Immature natural killer cell (primary cell): ENCODE measurements at regions not wholly inside any gene's neighbourhood (a gene's known extent, or its start where the extent isn't known, plus 50 kb on each side); places are given as distances from the start of the nearest gene placed in this dataset.
A peak's percentile ranks its signal among the peaks of the same experiment; 100 is the strongest.
"Not testable (repeated sequence)": the region's sequence is repeated elsewhere in the genome, so short reads cannot be mapped to it uniquely, and the experiment has no call there.

Source experiments
- DNase-seq, 3 donors: peaks; one replicate each; pipeline ENCODE4 v3.0.0; 2022; ENCODE audit warnings: mixed read lengths in 1 of 3
- H3K27ac Mint-ChIP-seq, 6 donors: one replicate each; pipeline ENCODE4 v1.8.0; 2020; ENCODE audit warnings: mixed read lengths in 6 of 6, mild to moderate bottlenecking in 5 of 6, inconsistent platforms in 4 of 6, moderate library complexity in 3 of 6
- H3K27me3 Mint-ChIP-seq, 3 donors: one replicate each; pipeline ENCODE4 v1.8.0; 2020 to 2021; ENCODE audit warnings: low read depth in 3 of 3, mild to moderate bottlenecking in 3 of 3, mixed read lengths in 3 of 3, moderate library complexity in 3 of 3, inconsistent platforms in 1 of 3
- H3K36me3 Mint-ChIP-seq, 3 donors: one replicate each; pipeline ENCODE4 v1.8.0; 2020; ENCODE audit warnings: mixed read lengths in 3 of 3, inconsistent platforms in 2 of 3, mild to moderate bottlenecking in 2 of 3
- H3K4me1 Mint-ChIP-seq, 2 donors: one replicate each; pipeline ENCODE4 v1.8.0; 2020; ENCODE audit warnings: inconsistent platforms in 2 of 2, mild to moderate bottlenecking in 2 of 2, mixed read lengths in 2 of 2, moderate library complexity in 1 of 2
- H3K4me3 Mint-ChIP-seq, 5 donors: one replicate each; pipeline ENCODE4 v1.8.0; 2020; ENCODE audit warnings: mild to moderate bottlenecking in 5 of 5, mixed read lengths in 5 of 5, inconsistent platforms in 3 of 5, moderate library complexity in 3 of 5
- H3K9me3 Mint-ChIP-seq, 6 donors: one replicate each; pipeline ENCODE4 v1.8.0; 2020; ENCODE audit warnings: mild to moderate bottlenecking in 6 of 6, mixed read lengths in 6 of 6, inconsistent platforms in 4 of 6, moderate library complexity in 3 of 6

- Mint-ChIP-seq H3K4me1 (no peaks in the 10 kb centered on the region), H3K4me3 (no peak overlapping the region), H3K36me3 (no peaks in the 10 kb centered on the region), H3K9me3 (no peaks in the 10 kb centered on the region), H3K27me3 (peaks cover 0 to 4% (median 0%) of the 10 kb centered on the region in 3 donors), H3K27ac (no peak overlapping the region)
- DNase-seq, result no peak
Measured at GRCh38 chr2:105486762-105487141, 87.9 kb upstream of the FHL2 start.

- Mint-ChIP-seq H3K27ac (no peak overlapping the region), H3K4me3 (no peak overlapping the region), H3K9me3 (peaks cover 0 to 1% (median 0%) of the 10 kb centered on the region in 6 donors), H3K36me3 (no peaks in the 10 kb centered on the region), H3K4me1 (no peaks in the 10 kb centered on the region), H3K27me3 (peaks cover 0 to 11% (median 3%) of the 10 kb centered on the region in 3 donors)
- no peak for DNase-seq
Measured at GRCh38 chr2:105478670-105479069, 79.8 kb upstream of the FHL2 start.

DNA sequence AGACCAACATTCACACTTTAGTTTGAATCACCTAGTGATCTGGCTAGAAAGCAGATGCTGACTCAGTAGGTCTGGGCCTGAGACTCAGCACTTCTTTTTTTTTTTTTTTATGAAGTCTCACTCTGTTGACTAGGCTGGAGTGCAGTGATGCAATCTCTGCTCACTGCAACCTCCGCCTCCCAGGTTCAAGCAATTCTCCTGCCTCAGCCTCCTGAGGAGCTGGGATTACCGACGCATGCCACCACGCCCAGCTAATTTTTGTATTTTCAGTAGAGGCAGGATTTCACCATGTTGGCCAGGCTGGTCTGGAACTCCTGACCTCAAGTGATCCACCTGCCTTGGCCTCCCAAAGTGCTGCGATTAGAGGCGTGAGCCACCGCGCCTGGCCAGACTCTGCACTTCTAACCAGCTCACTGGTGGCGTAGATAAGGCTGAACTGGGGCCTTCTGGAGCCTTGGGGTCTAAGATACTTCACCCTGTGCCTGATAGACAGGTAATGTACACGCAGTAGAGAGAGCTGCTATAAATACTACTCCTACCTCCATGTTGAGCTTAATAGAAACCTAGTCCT, 78.3 kb upstream of the FHL2 start:
- H3K9me3 Mint-ChIP-seq, H3K36me3 Mint-ChIP-seq, DNase-seq, H3K4me1 Mint-ChIP-seq, H3K4me3 Mint-ChIP-seq, H3K27ac Mint-ChIP-seq: not testable (repeated sequence)
- peaks cover 0 to 11% (median 3%) of the 10 kb centered on the region in 3 donors for H3K27me3 Mint-ChIP-seq

- no peak for DNase-seq
- Mint-ChIP-seq H3K4me1 (peaks cover 0 to 3% of the 10 kb centered on the region in 2 donors), H3K4me3 (no peak overlapping the region), H3K9me3 (no peaks in the 10 kb centered on the region), H3K36me3 (no peaks in the 10 kb centered on the region), H3K27me3 (peaks cover 0 to 13% (median 3%) of the 10 kb centered on the region in 3 donors), H3K27ac (no peak overlapping the region)
Measured at GRCh38 chr2:105473011-105473410, 74.2 kb upstream of the FHL2 start.

- Mint-ChIP-seq H3K36me3 (no peaks in the 10 kb centered on the region), H3K27me3 (peaks cover 0 to 8% (median 6%) of the 10 kb centered on the region in 3 donors), H3K4me1 (peaks cover 0 to 3% of the 10 kb centered on the region in 2 donors), H3K4me3 (no peak overlapping the region), H3K9me3 (no peaks in the 10 kb centered on the region), H3K27ac (no peak overlapping the region)
- DNase-seq, result no peak
Measured at GRCh38 chr2:105470979-105471378, 72.1 kb upstream of the FHL2 start.

GRCh38 chr2:105469781-105470180, 70.9 kb upstream of the FHL2 start:
- Mint-ChIP-seq H3K27me3 (peaks cover 0 to 8% (median 6%) of the 10 kb centered on the region in 3 donors), H3K4me3 (no peak overlapping the region), H3K4me1 (peaks cover 0 to 3% of the 10 kb centered on the region in 2 donors), H3K36me3 (no peaks in the 10 kb centered on the region), H3K27ac (no peak overlapping the region), H3K9me3 (no peaks in the 10 kb centered on the region)
- DNase-seq, result no peak

GRCh38 chr2:105468582-105469042, 69.8 kb upstream of the FHL2 start:
- peaks cover 0 to 10% (median 8%) of the 10 kb centered on the region in 3 donors for H3K27me3 Mint-ChIP-seq
- no peak for DNase-seq
- H3K9me3 Mint-ChIP-seq, result no peaks in the 10 kb centered on the region
- H3K36me3 Mint-ChIP-seq, result no peaks in the 10 kb centered on the region
- H3K27ac Mint-ChIP-seq, result no peak overlapping the region
- H3K4me1 Mint-ChIP-seq, result peaks cover 0 to 3% of the 10 kb centered on the region in 2 donors
- H3K4me3 Mint-ChIP-seq, result peak overlapping the region in 1 of 5 donors; percentile 43

DNA sequence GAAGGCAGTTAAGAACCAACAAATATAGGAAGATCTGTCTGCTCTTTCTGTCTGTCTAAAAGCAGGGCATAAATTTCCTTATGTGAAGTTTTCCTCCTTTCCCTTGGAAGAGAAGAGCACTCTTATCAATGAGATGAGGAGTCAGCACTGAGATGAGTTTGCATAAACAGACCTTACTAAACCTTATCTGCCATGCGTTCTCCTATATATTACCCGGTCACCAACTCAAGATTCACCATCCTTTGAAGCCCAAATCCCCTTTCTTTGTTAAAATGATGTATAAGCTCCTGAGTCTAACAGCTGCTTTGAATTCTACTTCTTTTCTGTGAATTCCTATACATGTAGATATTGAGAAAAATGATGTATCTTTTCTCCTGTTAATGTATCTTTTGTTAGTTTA, 65.5 kb upstream of the FHL2 start:
- no peaks in the 10 kb centered on the region for H3K9me3 Mint-ChIP-seq
- H3K4me3 Mint-ChIP-seq, result no peak overlapping the region
- peaks cover 0 to 6% (median 5%) of the 10 kb centered on the region in 3 donors for H3K27me3 Mint-ChIP-seq
- H3K4me1 Mint-ChIP-seq, result peaks cover 0 to 3% of the 10 kb centered on the region in 2 donors
- H3K27ac Mint-ChIP-seq, result no peak overlapping the region
- DNase-seq, result no peak
- no peaks in the 10 kb centered on the region for H3K36me3 Mint-ChIP-seq

- Mint-ChIP-seq H3K27ac (no peak overlapping the region), H3K9me3 (peaks cover 0 to 2% (median 0%) of the 10 kb centered on the region in 6 donors), H3K36me3 (no peaks in the 10 kb centered on the region), H3K27me3 (peaks cover 2 to 14% (median 2%) of the 10 kb centered on the region in 3 donors), H3K4me1 (no peaks in the 10 kb centered on the region), H3K4me3 (no peak overlapping the region)
- no peak for DNase-seq
Measured at GRCh38 chr2:105460048-105460732, 61.3 kb upstream of the FHL2 start.

- Mint-ChIP-seq H3K36me3 (no peaks in the 10 kb centered on the region), H3K27me3 (peaks cover 2 to 11% (median 4%) of the 10 kb centered on the region in 3 donors), H3K27ac (no peak overlapping the region), H3K4me3 (no peak overlapping the region), H3K9me3 (peaks cover 0 to 2% (median 0%) of the 10 kb centered on the region in 6 donors), H3K4me1 (no peaks in the 10 kb centered on the region)
- DNase-seq, result no peak
Measured at GRCh38 chr2:105458076-105458475, 59.2 kb upstream of the FHL2 start.

GRCh38 chr2:105455488-105456003, 56.7 kb upstream of the FHL2 start:
- H3K27ac Mint-ChIP-seq, result no peak overlapping the region
- peaks cover 0 to 2% (median 0%) of the 10 kb centered on the region in 6 donors for H3K9me3 Mint-ChIP-seq
- no peaks in the 10 kb centered on the region for H3K36me3 Mint-ChIP-seq
- H3K27me3 Mint-ChIP-seq, result peaks cover 2 to 10% (median 5%) of the 10 kb centered on the region in 3 donors
- no peak overlapping the region for H3K4me3 Mint-ChIP-seq
- DNase-seq, result no peak
- H3K4me1 Mint-ChIP-seq, result no peaks in the 10 kb centered on the region

- Mint-ChIP-seq H3K36me3 (no peaks in the 10 kb centered on the region), H3K27me3 (peaks cover 2 to 10% (median 8%) of the 10 kb centered on the region in 3 donors), H3K27ac (no peak overlapping the region), H3K4me3 (no peak overlapping the region), H3K4me1 (no peaks in the 10 kb centered on the region), H3K9me3 (peaks cover 0 to 2% (median 0%) of the 10 kb centered on the region in 6 donors)
- DNase-seq, result no peak
Measured at GRCh38 chr2:105454801-105455485, 56.1 kb upstream of the FHL2 start.

- Mint-ChIP-seq H3K36me3 (no peaks in the 10 kb centered on the region), H3K27me3 (peaks cover 2 to 10% (median 10%) of the 10 kb centered on the region in 3 donors), H3K4me3 (no peak overlapping the region), H3K9me3 (peaks cover 0 to 2% (median 0%) of the 10 kb centered on the region in 6 donors), H3K27ac (no peak overlapping the region), H3K4me1 (no peaks in the 10 kb centered on the region)
- no peak for DNase-seq
Measured at GRCh38 chr2:105451571-105452166, 52.8 kb upstream of the FHL2 start.

- Mint-ChIP-seq H3K36me3 (no peaks in the 10 kb centered on the region), H3K4me3 (no peak overlapping the region), H3K27me3 (peaks cover 7 to 12% (median 7%) of the 10 kb centered on the region in 3 donors), H3K27ac (no peak overlapping the region), H3K9me3 (peaks cover 0 to under 1% (median 0%) of the 10 kb centered on the region in 6 donors), H3K4me1 (no peaks in the 10 kb centered on the region)
- DNase-seq, result no peak
Measured at GRCh38 chr2:105450471-105450870, 51.6 kb upstream of the FHL2 start.
